CD8-positive, alpha-beta memory T cell (primary cell): ENCODE measurements at regions not wholly inside any gene's neighbourhood (a gene's known extent, or its start where the extent isn't known, plus 50 kb on each side); places are given as distances from the start of the nearest gene placed in this dataset.
"Not testable (repeated sequence)": the region's sequence is repeated elsewhere in the genome, so short reads cannot be mapped to it uniquely, and the experiment has no call there.

ENCODE experiments used
- CTCF ChIA-PET: fragments of 350-600 bp; sonication (Branson Sonifier 250); formaldehyde crosslinking; loops from one replicate; lab custom pipeline; 2021; ENCODE audit warnings: antibody characterized with exemption; lab: Charles Lee
- POLR2A ChIA-PET: fragments of 350-600 bp; sonication (Branson Sonifier 250); formaldehyde crosslinking; loops from one replicate; lab custom pipeline; 2021; ENCODE audit warnings: antibody characterized with exemption; lab: Charles Lee
- DNase-seq, 5 donors: peaks; one replicate each; pipeline versions ENCODE4 v3.0.0 to v3.0.0-alpha.2; 2020 to 2022; ENCODE audit warnings: mixed read lengths in 1 of 5
- H3K27ac ChIP-seq: one replicate; pipeline ENCODE4 v1.7.0; 2013; ENCODE audit warnings: low read depth, mild to moderate bottlenecking, low read length, moderate library complexity
- H3K27me3 ChIP-seq: 2 replicates; pipeline ENCODE4 v1.7.0; 2013; ENCODE audit warnings: low read length, mild to moderate bottlenecking; ENCODE audit not compliant: insufficient read depth, poor library complexity, severe bottlenecking
- H3K36me3 ChIP-seq: 2 replicates; pipeline ENCODE4 v1.7.0; 2013; ENCODE audit warnings: mild to moderate bottlenecking, low read length, moderate library complexity; ENCODE audit not compliant: insufficient read depth
- H3K4me1 ChIP-seq: 2 replicates; pipeline ENCODE4 v1.7.0; 2013; ENCODE audit warnings: mild to moderate bottlenecking, low read length, moderate library complexity; ENCODE audit not compliant: insufficient read depth
- H3K4me3 ChIP-seq: 2 replicates; pipeline ENCODE4 v1.7.0; 2013; ENCODE audit warnings: mild to moderate bottlenecking, low read length
- H3K9me3 ChIP-seq: 2 replicates; pipeline ENCODE4 v1.7.0; 2013; ENCODE audit warnings: mild to moderate bottlenecking, low read length
- H3K27ac Mint-ChIP-seq, 8 donors: one replicate each; pipeline ENCODE4 v1.8.0; 2020 to 2021; ENCODE audit warnings: mixed read lengths in 8 of 8, mild to moderate bottlenecking in 6 of 8, inconsistent platforms in 3 of 8, moderate library complexity in 3 of 8
- H3K27me3 Mint-ChIP-seq, 2 donors: one replicate each; pipeline ENCODE4 v1.8.0; 2020 to 2021; ENCODE audit warnings: mixed read lengths in 2 of 2, mild to moderate bottlenecking in 1 of 2, moderate library complexity in 1 of 2
- H3K36me3 Mint-ChIP-seq, 3 donors: one replicate each; pipeline ENCODE4 v1.8.0; 2020 to 2021; ENCODE audit warnings: mixed read lengths in 3 of 3, inconsistent platforms in 1 of 3, mild to moderate bottlenecking in 1 of 3
- H3K4me1 Mint-ChIP-seq, 3 donors: one replicate each; pipeline ENCODE4 v1.8.0; 2020 to 2021; ENCODE audit warnings: mixed read lengths in 3 of 3, inconsistent platforms in 1 of 3, mild to moderate bottlenecking in 1 of 3
- H3K4me3 Mint-ChIP-seq, 7 donors: one replicate each; pipeline ENCODE4 v1.8.0; 2020 to 2021; ENCODE audit warnings: mixed read lengths in 7 of 7, mild to moderate bottlenecking in 6 of 7, moderate library complexity in 4 of 7, inconsistent platforms in 2 of 7
- H3K9me3 Mint-ChIP-seq, 5 donors: one replicate each; pipeline ENCODE4 v1.8.0; 2020 to 2022; ENCODE audit warnings: mixed read lengths in 5 of 5, mild to moderate bottlenecking in 3 of 5, moderate library complexity in 2 of 5, inconsistent platforms in 1 of 5

DNA sequence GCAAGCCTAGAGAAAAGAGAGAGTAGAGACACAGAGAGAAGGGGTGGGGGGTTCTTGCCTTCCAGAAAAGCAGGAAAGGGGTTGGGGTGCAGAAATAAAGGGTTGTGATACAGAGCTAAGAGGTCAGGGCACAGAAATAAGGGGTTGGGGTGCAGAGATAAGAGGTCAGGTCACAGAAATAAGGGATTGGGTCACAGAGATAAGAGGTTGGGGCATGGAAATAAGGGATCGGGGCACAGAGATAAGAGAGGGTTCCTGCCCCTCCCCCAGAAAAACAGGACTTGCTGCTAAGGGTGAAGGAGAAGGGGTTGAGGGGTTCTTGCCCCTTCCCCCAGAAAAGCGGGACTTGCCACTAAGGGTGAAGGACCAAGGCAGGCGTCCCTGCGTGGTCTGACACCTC, 189.6 kb upstream of the FRG2C start:
- H3K36me3 Mint-ChIP-seq, CTCF ChIA-PET, H3K9me3 ChIP-seq, H3K4me3 ChIP-seq, H3K27ac ChIP-seq, H3K9me3 Mint-ChIP-seq, H3K4me1 ChIP-seq, H3K27me3 Mint-ChIP-seq, POLR2A ChIA-PET, H3K36me3 ChIP-seq, H3K27ac Mint-ChIP-seq, H3K4me3 Mint-ChIP-seq, H3K27me3 ChIP-seq, H3K4me1 Mint-ChIP-seq, DNase-seq: not testable (repeated sequence)

DNA sequence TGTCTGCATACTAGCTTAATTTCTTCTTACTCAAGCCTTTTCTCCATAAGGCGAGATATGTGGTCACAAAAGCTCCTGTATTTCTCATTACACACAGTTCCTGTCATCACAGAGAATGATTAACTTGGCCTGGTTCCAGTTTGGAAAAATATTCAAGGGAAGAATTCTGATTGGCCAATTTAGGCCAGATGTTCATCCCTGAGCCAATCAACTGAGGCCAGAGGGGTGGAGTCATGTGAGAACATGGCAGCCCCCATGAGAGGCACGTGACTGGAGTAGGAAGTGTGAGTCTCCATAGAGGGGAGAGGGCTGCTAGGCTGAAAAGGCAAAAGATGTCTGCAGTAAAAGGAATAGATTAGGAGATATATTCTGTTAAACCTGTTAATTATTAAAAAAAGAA, 167.5 kb upstream of the FRG2C start:
- H3K27ac ChIP-seq, DNase-seq, H3K4me1 ChIP-seq, H3K4me1 Mint-ChIP-seq, H3K9me3 ChIP-seq, H3K4me3 ChIP-seq, H3K27ac Mint-ChIP-seq, H3K36me3 Mint-ChIP-seq, POLR2A ChIA-PET, CTCF ChIA-PET, H3K36me3 ChIP-seq, H3K4me3 Mint-ChIP-seq, H3K27me3 ChIP-seq, H3K27me3 Mint-ChIP-seq: not testable (repeated sequence)
- H3K9me3 Mint-ChIP-seq = peaks cover 18 to 57% (median 22%) of the 10 kb centered on the region in 5 donors

DNA sequence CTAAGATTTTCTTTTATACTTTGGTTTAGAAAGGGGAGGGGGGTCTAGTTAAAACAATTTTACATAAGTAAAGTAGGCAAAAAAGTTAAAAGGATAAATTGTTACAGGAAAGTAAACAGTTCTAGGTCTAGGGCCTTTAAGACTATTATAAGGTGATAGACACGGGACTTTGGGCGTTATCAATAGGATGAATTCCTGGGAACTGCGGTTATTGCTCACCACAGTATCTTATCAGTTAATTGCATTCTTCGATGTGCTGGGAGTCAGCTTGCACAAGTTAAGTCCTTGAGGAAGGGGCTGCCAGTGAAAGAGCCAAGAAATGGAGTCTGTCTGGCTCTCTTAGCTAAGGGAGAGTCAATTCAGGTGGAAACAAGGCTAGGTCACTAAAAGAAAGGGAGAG, 163.8 kb upstream of the FRG2C start:
- H3K4me3 Mint-ChIP-seq, H3K27me3 Mint-ChIP-seq, H3K27ac Mint-ChIP-seq, H3K4me1 ChIP-seq, DNase-seq, H3K27me3 ChIP-seq, H3K4me3 ChIP-seq, H3K9me3 ChIP-seq, H3K27ac ChIP-seq, H3K36me3 ChIP-seq, H3K4me1 Mint-ChIP-seq, CTCF ChIA-PET, POLR2A ChIA-PET: not testable (repeated sequence)
- H3K36me3 Mint-ChIP-seq = peaks cover 0 to 26% (median 0%) of the 10 kb centered on the region in 3 donors
- peaks cover 33 to 59% (median 40%) of the 10 kb centered on the region in 5 donors for H3K9me3 Mint-ChIP-seq

DNA sequence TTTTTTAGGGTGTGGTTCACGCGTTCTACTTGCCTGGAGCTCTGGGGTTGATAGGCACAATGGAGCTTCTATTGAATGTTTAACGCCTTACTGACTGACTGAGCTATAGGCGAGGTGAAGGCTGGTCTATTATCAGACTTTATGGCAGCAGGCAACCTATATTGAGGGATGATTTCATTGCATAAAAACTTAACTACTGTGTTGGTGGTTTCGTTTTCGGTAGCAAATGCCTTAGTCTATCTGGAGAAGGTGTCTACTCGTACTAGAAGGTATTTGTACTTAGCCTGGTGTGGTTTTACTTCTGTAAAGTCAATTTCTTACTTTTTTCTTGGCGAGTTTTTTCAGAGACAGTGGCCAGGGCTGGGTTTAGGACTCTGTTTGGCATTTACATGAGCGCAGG, 162.0 kb upstream of the FRG2C start:
- POLR2A ChIA-PET, H3K27ac Mint-ChIP-seq, H3K4me1 Mint-ChIP-seq, DNase-seq, H3K4me3 ChIP-seq, CTCF ChIA-PET, H3K27ac ChIP-seq, H3K4me3 Mint-ChIP-seq, H3K36me3 ChIP-seq, H3K9me3 ChIP-seq, H3K27me3 Mint-ChIP-seq, H3K27me3 ChIP-seq, H3K4me1 ChIP-seq: not testable (repeated sequence)
- peaks cover 0 to 35% (median 1%) of the 10 kb centered on the region in 3 donors for H3K36me3 Mint-ChIP-seq
- peaks cover 31 to 60% (median 42%) of the 10 kb centered on the region in 5 donors for H3K9me3 Mint-ChIP-seq

DNA sequence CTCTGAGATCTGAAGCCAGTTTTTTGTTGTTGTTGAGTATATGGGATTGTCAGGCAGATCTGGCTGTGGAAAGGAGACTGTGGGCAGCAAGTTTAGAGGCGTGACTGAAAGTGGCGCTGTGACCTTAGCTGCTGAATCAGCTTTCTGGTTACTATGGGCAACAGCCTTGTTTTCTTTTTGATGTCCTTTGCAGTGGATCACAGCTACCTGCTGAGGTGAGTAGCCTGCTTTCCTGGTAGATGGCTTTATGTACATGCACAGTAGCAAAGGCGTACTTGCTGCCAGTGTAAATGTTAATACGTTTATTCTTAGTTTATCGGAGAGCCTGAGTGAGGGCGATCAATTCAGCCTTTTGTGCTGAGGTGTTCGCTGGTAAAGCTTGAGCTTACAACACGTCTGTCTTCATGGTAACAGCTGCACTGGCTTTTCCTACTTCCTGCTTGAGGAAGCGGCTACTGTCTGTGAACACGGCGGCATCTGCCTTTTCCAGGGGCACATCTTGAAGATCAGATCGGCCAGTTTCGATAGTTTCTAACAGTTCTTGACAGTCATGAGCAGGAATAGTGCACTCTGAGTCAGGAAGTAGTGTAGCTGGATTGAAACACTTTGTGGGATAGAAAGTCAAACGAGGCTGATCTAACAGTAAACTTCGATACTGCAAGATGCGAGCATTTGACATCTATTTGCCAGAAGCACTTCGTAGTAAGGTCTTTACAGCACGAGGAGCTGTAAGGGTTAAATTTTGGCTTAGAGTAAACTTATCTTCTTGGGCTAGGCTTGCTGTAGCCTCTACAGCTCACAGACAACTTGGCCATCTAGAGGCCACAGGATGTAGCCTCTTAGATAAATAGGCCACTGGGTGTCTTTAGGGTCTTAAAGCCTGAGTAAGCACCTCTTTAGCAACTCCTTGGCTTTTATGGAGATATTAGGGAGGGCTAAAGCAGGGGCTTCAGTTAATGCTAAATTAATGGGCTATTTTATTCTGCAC, 161.1 kb upstream of the FRG2C start:
- H3K27me3 Mint-ChIP-seq, H3K4me3 ChIP-seq, DNase-seq, H3K27me3 ChIP-seq, H3K36me3 ChIP-seq, H3K27ac ChIP-seq, H3K27ac Mint-ChIP-seq, H3K9me3 ChIP-seq, POLR2A ChIA-PET, CTCF ChIA-PET, H3K4me3 Mint-ChIP-seq, H3K4me1 ChIP-seq, H3K4me1 Mint-ChIP-seq: not testable (repeated sequence)
- H3K9me3 Mint-ChIP-seq = peaks cover 34 to 64% (median 49%) of the 10 kb centered on the region in 5 donors
- peaks cover 0 to 35% (median 1%) of the 10 kb centered on the region in 3 donors for H3K36me3 Mint-ChIP-seq

DNA sequence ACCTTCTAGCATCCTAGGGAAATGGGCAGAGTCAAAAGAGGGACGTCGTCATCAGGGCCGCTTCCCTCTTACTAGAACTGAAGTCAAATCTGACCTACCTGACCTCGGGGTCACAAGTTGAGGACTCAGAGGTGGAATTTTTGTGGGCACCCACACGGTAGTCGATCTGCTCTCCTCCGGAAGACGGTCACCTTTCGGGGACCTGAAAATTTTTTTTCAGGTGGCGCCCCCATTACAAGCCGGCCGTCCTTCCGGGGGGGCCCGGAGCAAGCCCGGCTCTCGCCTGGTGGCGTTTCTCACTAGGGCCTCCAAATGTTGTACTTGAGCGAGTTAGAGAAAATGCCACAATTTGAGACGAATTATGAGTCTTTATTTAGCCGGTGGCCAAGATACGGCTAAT, 157.5 kb upstream of the FRG2C start:
- no peaks in the 10 kb centered on the region for H3K4me1 ChIP-seq
- Mint-ChIP-seq H3K4me1 (peaks cover 0 to 3% (median 0%) of the 10 kb centered on the region in 3 donors), H3K27me3 (no peaks in the 10 kb centered on the region), H3K36me3 (peaks cover 0 to 38% (median 1%) of the 10 kb centered on the region in 3 donors), H3K27ac (peak overlapping the region in 1 of 8 donors; percentile 29), H3K9me3 (peaks cover 49 to 70% (median 52%) of the 10 kb centered on the region in 5 donors), H3K4me3 (no peak overlapping the region)
- POLR2A ChIA-PET = no interaction called here
- H3K4me3 ChIP-seq = no peak overlapping the region
- no peaks in the 10 kb centered on the region for H3K9me3 ChIP-seq
- no peak overlapping the region for H3K27ac ChIP-seq
- no peak for DNase-seq
- CTCF ChIA-PET = no interaction called here
- no peaks in the 10 kb centered on the region for H3K27me3 ChIP-seq
- H3K36me3 ChIP-seq = no peaks in the 10 kb centered on the region

DNA sequence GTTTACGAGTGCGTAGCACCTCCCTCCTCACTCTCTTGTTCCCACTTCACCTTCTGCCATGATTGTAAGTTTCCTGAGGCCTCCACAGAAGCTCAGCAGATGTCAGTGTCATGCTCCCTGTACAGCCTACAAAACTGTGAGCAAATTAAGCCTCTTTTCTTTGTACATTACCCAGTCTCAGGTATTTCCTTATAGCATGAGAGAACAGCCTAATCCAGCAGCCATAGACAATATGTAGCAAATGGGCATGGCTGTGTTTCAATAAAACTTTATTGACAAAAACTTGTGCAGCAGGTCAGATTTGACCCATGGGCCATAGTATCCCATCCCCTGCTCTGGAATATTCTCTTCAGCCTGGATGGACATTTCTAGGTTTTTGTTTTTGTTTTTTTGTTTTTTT, 156.2 kb upstream of the FRG2C start:
- CTCF ChIA-PET, H3K4me1 ChIP-seq, H3K27ac ChIP-seq, H3K27ac Mint-ChIP-seq, H3K9me3 ChIP-seq, DNase-seq, H3K27me3 Mint-ChIP-seq, H3K4me3 ChIP-seq, POLR2A ChIA-PET, H3K4me3 Mint-ChIP-seq, H3K4me1 Mint-ChIP-seq, H3K27me3 ChIP-seq, H3K36me3 ChIP-seq: not testable (repeated sequence)
- Mint-ChIP-seq H3K36me3 (peaks cover 1 to 26% (median 2%) of the 10 kb centered on the region in 3 donors), H3K9me3 (peaks cover 49 to 74% (median 56%) of the 10 kb centered on the region in 5 donors)

DNA sequence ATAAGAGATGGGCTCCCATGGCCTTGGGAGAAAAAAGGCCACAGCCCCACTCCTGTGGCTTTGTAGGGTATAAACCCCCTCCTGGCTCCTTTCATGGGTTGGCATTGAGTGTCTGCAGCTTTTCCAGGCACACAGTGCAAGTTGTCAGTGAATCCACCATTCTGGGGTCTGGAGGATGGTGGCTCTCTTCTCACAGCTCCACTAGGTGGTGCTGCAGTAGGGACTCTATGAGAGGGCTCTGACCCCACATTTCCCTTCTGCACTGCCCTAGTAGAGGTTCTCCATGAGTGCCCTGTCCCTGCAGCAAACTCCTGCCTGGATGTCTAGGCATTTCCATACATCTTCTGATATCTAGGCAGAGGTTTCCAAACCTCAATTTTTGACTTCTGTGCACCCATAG, 136.5 kb upstream of the FRG2C start:
- H3K27ac ChIP-seq, H3K4me1 Mint-ChIP-seq, H3K36me3 Mint-ChIP-seq, H3K4me3 ChIP-seq, H3K4me3 Mint-ChIP-seq, POLR2A ChIA-PET, CTCF ChIA-PET, H3K27ac Mint-ChIP-seq, H3K27me3 ChIP-seq, H3K27me3 Mint-ChIP-seq, H3K36me3 ChIP-seq, H3K9me3 ChIP-seq, H3K4me1 ChIP-seq, DNase-seq: not testable (repeated sequence)
- H3K9me3 Mint-ChIP-seq = peaks cover 0 to 72% (median 2%) of the 10 kb centered on the region in 5 donors
